Duodenal mucosa (tissue), 2 donors: ENCODE measurements at regions not wholly inside any gene's neighbourhood (a gene's known extent, or its start where the extent isn't known, plus 50 kb on each side); places are given as distances from the start of the nearest gene placed in this dataset.

Experiments used
- H3K27ac ChIP-seq: one replicate; pipeline ENCODE4 v1.7.0; 2013; ENCODE audit warnings: low read depth, low read length
- H3K27me3 ChIP-seq, 2 donors: one replicate each; pipeline ENCODE4 v1.7.0; 2013; ENCODE audit warnings: low read length in 2 of 2, control low read depth in 1 of 2; ENCODE audit not compliant: insufficient read depth in 2 of 2, control insufficient read depth in 1 of 2
- H3K36me3 ChIP-seq, 2 donors: one replicate each; pipeline ENCODE4 v1.7.0; 2013; ENCODE audit warnings: low read length in 2 of 2, control low read depth in 1 of 2; ENCODE audit not compliant: insufficient read depth in 2 of 2, control insufficient read depth in 1 of 2
- H3K4me1 ChIP-seq, 2 donors: one replicate each; pipeline ENCODE4 v1.7.0; 2013; ENCODE audit warnings: low read length in 2 of 2, control low read depth in 1 of 2; ENCODE audit not compliant: insufficient read depth in 2 of 2, control insufficient read depth in 1 of 2
- H3K4me3 ChIP-seq, 2 donors: one replicate each; pipeline ENCODE4 v1.7.0; 2013; ENCODE audit warnings: low read length in 2 of 2, low read depth in 1 of 2
- H3K9ac ChIP-seq, 2 donors: one replicate each; pipeline ENCODE4 v1.7.0; 2013; ENCODE audit warnings: low read length in 2 of 2, low read depth in 1 of 2
- H3K9me3 ChIP-seq, 2 donors: one replicate each; pipeline ENCODE4 v1.7.0; 2013; ENCODE audit warnings: low read length in 2 of 2, control low read depth in 1 of 2; ENCODE audit not compliant: control insufficient read depth in 1 of 2

DNA sequence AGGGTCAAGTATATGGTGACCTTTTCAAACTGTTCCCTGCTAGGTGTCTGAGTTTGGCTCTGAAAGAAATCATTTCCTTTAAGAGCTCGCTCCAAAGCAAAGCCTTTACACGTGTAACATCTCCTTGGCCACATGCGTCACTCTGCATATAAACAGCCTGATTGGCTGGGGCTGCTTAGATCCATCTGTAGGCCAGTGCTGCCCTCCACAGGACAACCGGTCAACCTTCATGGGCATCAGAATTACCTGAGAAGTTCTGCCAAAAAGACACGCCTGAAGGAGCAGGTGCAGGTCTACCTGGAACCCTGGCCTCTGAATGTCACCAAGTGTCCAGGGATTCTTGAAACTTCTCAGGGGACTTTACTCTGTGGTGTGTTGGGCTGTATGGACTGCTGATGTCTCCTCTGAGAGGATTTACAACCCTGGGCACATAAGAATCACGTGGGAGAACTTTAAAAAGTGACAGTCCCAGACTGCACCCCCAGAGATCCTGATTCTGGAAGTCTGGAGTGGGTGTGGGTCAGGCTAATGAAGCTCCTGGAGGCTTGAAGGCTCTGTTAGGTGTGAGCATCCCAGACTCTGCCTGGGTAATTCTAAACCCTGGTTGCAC is 497.6 kb downstream of the GADD45G start:
- H3K27ac ChIP-seq: no peak overlapping the region
- H3K4me1 ChIP-seq: peaks cover 3 to 14% of the 10 kb centered on the region in 2 donors
- no peak overlapping the region for H3K9ac ChIP-seq
- no peaks in the 10 kb centered on the region for H3K36me3 ChIP-seq
- no peaks in the 10 kb centered on the region for H3K27me3 ChIP-seq
- no peak overlapping the region for H3K4me3 ChIP-seq
- H3K9me3 ChIP-seq: no peaks in the 10 kb centered on the region

DNA sequence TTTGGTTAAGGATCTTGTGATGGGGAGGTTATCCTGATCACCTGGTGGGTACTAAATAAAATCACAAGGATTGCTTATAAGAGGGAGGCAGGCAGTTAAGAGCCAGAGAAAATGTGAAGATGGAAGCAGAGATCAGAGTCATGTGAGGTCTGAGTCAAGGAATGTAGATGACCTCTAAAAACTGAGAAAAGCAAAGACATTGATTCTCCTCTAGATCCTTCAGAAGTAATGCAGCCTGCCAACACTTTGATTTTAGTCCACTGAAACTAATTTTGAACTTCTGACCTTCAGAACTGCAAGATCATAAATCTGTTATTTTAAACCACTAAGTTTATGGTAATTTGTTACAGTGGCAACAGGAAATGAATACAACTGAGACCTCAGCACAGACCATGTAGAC is 499.0 kb downstream of the GADD45G start:
- peaks cover 3 to 16% of the 10 kb centered on the region in 2 donors for H3K4me1 ChIP-seq
- H3K9me3 ChIP-seq: no peaks in the 10 kb centered on the region
- no peaks in the 10 kb centered on the region for H3K27me3 ChIP-seq

DNA sequence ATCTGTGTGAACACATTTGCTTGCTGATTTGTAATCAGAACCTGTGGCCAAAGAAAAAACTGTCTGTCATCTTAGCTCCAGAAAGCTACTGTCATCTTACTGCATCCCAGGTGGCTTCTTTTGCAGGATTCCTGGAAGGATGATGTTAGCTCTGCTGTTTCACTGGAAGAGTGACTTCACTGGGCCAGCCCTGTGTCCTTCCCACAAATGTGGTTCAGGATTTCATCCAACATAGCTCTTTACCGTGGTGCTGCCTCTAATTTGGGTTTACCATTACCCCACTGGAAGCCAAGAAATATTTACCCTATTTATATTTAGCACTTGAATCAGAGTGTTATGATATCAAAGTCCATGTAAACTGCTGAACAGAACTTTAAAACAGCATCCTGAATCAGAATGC is 501.0 kb downstream of the GADD45G start:
- H3K27ac ChIP-seq: no peak overlapping the region

More for the DNA sequence above, 499.0 kb downstream of the GADD45G start:
- Histone ChIP-seq H3K36me3 (no peaks in the 10 kb centered on the region), H3K9ac (no peak overlapping the region), H3K4me3 (no peak overlapping the region), H3K27ac (no peak overlapping the region)

DNA sequence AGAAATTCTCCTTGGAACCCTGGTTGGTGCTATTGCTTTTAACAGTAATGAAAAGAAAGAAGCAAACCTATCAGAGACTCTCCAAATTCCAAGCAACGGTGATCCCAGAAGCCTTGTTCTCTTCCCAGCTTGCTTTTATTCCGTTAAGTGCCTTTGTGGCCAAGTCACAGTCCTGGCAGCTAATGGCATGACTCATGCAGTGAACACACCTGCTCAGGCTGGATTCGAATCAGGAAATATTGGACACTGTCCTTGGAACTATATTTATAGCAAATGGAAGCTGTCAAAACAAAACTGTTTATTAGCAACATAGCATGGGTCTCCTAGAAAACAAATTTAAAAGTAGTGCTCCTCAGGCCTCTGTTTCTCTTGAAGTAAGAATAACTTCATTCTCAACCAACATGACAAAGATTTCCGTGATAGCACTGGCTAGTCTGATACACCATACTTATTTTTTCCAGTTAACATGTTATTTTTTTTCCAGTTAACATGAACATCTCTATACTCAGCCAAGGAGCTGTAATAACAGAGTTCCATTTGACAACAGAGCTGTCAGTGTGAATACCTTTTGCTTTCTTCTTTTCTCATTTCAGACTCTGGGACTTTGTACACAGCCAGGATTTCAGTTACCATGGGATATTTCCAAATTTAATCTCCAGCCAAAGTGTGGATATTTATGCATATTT is 502.4 kb downstream of the GADD45G start:
- Histone ChIP-seq H3K27ac (no peak overlapping the region), H3K36me3 (no peaks in the 10 kb centered on the region), H3K27me3 (no peaks in the 10 kb centered on the region), H3K4me3 (no peak overlapping the region), H3K9me3 (peaks cover 2 to 4% of the 10 kb centered on the region in 2 donors), H3K9ac (no peak overlapping the region), H3K4me1 (peaks cover under 1 to 13% of the 10 kb centered on the region in 2 donors)

More for the DNA sequence above, 501.0 kb downstream of the GADD45G start:
- Histone ChIP-seq H3K4me3 (no peak overlapping the region), H3K9me3 (peaks cover 2 to 4% of the 10 kb centered on the region in 2 donors), H3K36me3 (no peaks in the 10 kb centered on the region), H3K9ac (no peak overlapping the region), H3K4me1 (peaks cover 3 to 16% of the 10 kb centered on the region in 2 donors), H3K27me3 (no peaks in the 10 kb centered on the region)

DNA sequence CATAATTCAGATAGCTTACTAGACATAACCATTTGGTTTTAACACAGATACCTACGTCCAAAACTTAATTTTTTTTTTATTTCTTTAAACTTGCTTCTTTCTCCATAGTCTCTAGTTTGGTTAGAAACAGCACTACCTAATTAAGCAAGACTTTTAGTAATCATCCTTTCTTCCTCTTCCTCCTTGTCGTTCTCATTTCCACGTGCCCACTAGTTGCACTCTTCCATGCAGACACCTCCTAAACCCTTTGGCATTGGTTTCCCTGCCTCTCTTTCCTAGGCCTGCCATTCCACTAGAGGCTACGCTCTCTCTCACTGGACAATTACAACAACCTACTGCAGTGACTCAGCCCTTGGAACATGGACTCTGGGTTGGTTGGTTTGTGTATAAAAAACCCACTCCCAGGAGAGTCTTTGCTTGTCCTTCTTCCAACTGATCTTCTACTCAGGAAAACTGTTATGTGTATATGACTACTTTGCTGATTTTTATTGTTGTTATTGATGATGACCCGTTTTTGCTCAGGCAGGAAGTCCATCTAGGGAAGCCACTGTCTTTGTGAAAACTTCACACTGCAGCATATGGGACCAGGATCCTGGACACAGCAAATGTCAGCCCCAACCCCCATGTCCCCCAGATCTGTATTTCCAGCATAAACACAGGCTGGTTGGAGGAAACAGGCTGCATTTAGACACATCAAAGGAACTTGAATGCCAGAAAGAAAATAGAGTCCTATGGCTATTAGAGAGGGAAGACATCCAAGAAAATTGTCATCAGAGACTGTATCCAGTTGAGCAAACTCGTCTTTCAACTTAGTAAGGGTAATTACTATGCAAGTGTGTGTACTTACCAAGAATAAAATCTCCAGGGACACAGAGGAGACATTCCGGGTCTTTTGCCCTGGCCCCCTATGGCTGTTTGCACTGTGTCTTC is 503.2 kb downstream of the GADD45G start:
- Histone ChIP-seq H3K9me3 (peaks cover 2 to 4% of the 10 kb centered on the region in 2 donors), H3K27ac (no peak overlapping the region), H3K4me3 (no peak overlapping the region), H3K4me1 (peaks cover 0 to 9% of the 10 kb centered on the region in 2 donors), H3K27me3 (no peaks in the 10 kb centered on the region), H3K9ac (no peak overlapping the region), H3K36me3 (no peaks in the 10 kb centered on the region)

DNA sequence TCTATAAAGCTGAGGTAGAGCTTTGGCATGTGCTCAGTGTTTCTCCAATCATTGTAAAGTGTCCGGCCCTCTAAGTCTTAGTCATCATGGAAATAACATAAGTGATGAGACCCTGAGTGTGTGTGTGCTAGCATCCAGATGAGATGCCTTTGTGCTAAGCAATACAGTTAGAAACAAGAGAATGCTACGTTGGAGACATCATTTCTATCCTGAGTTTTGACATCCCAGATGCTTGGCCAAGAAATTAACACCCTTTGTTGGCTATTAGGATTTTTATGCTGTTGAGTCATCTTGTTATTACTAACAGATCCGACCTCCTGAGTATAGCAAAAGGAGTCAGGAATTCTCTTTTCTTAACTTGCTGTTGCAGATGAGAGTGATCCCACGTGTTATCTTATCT is 508.0 kb downstream of the GADD45G start:
- H3K27ac ChIP-seq: no peak overlapping the region
- peaks cover 0 to 5% of the 10 kb centered on the region in 2 donors for H3K4me1 ChIP-seq
- no peak overlapping the region for H3K9ac ChIP-seq
- no peaks in the 10 kb centered on the region for H3K36me3 ChIP-seq
- no peak overlapping the region for H3K4me3 ChIP-seq
- no peaks in the 10 kb centered on the region for H3K27me3 ChIP-seq
- peaks cover 2 to 4% of the 10 kb centered on the region in 2 donors for H3K9me3 ChIP-seq

DNA sequence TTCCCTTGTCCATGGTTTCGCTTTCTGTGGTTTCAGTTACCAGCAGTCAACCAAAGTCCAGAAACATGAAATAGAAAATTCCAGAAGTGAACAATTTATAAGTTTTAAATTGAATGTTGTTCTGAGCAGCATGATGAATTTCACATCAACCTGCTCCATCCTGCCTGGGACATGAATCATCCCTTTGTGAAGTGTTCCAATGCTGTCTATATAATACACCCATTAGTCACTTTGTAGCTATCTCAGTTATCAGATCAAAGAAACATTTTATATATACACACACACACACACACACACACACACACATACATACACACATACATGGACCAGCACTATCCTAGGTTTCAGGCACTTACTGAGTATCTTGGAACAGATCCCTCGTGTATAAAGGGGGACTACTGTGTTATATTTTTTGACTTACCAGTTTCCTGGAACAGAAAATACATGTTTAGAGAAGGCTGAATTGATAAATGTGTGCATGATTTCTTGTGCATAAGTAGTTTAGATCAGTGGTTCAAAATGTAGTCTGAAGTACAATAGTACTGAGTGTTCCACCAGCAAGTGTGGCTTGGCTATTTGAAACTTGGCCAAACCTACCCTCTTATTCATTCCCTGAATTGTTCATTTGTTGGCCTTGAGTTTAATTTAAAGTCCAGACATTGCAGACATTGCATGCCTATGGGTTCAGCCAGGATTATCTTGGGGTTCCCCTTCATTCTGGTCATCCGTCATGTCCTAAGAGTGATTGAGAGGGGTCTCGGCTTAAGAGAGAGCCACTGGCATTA is 510.0 kb downstream of the GADD45G start:
- H3K36me3 ChIP-seq: no peaks in the 10 kb centered on the region
- H3K9ac ChIP-seq: no peak overlapping the region
- H3K4me1 ChIP-seq: peaks cover 0 to 5% of the 10 kb centered on the region in 2 donors
- no peaks in the 10 kb centered on the region for H3K9me3 ChIP-seq
- no peak overlapping the region for H3K4me3 ChIP-seq
- no peak overlapping the region for H3K27ac ChIP-seq
- H3K27me3 ChIP-seq: no peaks in the 10 kb centered on the region

DNA sequence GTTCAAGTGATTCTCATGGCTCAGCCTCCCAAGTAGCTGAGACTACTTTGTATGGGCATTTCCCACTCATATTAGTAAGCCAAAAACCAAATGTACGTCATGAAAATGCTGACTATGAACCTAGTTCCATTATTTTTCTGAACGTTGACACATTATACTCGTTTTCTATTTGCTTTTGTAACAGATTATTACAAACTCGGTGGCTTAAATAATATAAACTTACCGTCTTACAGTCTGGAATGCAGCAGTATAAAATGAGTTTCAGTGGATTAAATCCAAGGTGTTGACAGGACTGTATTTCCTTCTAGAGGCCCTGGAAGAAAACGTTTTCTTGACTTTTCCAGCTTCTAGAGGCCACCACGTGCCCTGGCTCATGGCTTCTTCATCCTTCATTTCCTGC is 517.0 kb downstream of the GADD45G start:
- no peak overlapping the region for H3K9ac ChIP-seq
- no peak overlapping the region for H3K27ac ChIP-seq
- peaks cover 0 to 4% of the 10 kb centered on the region in 2 donors for H3K27me3 ChIP-seq
- no peaks in the 10 kb centered on the region for H3K4me1 ChIP-seq
- H3K4me3 ChIP-seq: no peak overlapping the region
- H3K9me3 ChIP-seq: no peaks in the 10 kb centered on the region
- no peaks in the 10 kb centered on the region for H3K36me3 ChIP-seq

DNA sequence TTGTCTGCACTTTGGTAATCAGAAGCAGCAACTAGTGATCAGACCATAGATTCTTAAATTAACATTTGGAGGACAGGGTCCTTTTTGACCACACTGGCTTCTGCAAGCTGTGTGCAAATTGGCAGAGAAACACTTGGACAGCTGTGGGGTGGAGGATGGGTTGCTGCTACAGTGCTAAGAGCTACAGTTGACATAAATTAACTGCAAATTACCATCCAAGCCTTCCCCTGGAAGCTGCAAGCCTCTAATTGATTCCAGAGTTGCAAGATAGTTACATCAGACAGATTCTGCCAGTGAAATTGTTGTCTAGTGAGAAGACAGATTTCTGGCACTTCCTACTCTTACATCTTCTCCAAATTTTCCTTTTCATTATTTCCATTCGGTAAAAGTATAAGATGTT is 517.7 kb downstream of the DIRAS2 start:
- Histone ChIP-seq H3K9ac (no peak overlapping the region), H3K4me1 (no peaks in the 10 kb centered on the region), H3K4me3 (no peak overlapping the region), H3K27ac (no peak overlapping the region), H3K36me3 (no peaks in the 10 kb centered on the region), H3K9me3 (no peaks in the 10 kb centered on the region), H3K27me3 (peaks cover 0 to 4% of the 10 kb centered on the region in 2 donors)
